GM21717 (cell line): ENCODE measurements at regions not wholly inside any gene's neighbourhood (a gene's known extent, or its start where the extent isn't known, plus 50 kb on each side); places are given as distances from the start of the nearest gene placed in this dataset.

Source experiments
- ATAC-seq: cut with Tn5 transposase; IDR thresholded peaks from one replicate; pipeline ENCODE4 v1.9.1; 2021; ENCODE audit warnings: mild to moderate bottlenecking, moderate library complexity; ENCODE audit not compliant: unreplicated experiment

DNA sequence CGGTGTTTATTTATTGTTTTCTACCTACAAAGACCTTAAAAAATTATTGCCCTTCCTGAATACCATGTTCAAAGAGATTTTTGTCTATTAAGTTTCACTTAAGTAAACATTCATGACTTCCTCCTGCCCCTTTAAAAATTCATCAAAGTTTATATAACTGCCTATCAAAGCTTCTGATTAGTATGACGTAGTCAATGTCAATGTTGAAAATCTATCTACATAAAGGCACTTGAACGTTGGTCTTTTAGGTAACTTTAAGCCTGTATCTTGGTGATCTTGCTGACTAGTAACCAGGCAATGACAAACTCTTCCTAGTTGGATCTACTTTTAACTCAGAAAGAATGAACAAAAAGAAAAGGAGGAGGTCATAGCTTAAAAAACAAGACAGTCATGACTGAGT is 97.2 kb downstream of the MAIP1 start:
- ATAC-seq: no peak

DNA sequence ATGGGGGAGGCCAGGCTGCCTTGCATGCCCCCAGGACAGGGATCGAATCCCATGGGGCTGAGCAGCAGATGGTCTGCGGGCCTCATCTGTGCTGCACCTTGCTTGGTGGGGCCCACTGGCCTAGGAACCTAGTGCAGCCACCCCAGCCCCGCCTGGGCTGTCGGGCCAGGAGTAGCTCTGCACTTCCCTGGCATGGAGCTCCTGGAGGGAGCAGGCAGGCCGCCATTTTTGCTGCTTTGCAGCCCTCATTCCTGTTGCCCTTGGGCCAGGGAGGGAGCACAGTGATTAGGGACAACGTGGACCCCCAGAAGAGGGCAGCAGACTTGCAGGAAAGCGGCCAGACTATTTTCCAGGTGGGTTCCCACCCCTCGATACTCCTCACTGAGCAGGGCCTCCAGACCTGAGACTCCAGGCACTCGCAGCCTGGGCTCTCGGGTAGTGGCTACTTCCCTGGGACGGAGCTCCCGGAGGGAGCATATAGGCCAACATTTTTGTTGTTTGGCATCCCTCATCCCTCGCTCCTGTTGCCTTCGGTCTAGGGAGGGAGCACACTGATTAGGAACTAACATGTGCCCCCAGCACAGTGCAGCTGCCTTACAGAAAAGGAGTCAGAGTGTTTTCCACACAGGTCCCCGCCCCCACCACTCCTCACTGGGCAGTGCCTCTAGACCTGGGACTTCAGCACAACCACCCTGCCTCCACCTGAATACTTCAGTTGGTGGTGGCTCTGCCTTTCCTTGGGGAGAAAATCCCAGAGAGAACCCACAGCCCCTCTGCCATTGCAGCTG is 99.5 kb downstream of the MAIP1 start:
- no peak for ATAC-seq

DNA sequence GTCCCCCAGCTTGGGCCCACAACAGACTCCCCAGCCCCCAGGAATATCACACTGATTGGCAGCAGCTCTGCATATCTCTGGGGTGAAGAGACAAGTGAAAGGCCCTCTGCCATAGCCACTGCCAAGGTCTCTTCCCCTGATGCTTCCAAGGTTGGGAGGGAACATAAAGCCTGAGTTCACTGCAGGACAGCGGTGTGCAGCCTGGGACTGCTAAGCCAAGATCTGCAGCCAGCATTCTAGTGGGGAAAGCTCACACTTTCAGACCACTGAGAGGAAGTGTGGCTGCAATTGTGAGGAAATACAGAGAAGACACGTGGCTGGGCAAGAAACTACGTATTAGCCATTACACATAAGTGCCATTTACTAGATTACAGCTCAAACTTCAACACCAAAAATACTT is 100.7 kb downstream of the MAIP1 start:
- ATAC-seq: no peak

DNA sequence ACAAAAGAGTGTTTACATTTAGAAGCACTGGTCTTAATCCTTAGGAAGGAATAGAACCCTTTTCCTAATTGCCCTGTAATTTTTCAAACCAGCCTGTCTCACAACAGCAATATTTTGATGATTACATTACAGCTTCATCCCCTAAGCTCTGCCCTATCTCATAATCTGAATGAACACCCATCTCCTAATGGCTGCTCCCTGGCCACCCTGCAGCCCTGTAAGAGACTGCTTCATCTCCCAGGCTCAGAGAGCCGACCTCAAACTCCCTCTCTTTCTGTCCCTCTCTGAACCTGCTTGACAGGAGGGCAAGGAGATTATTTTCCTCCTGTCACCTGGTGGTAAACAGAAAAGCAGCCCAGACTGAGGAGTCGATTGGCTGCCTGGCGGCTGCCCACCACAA is 107.8 kb downstream of the MAIP1 start:
- ATAC-seq: no peak

DNA sequence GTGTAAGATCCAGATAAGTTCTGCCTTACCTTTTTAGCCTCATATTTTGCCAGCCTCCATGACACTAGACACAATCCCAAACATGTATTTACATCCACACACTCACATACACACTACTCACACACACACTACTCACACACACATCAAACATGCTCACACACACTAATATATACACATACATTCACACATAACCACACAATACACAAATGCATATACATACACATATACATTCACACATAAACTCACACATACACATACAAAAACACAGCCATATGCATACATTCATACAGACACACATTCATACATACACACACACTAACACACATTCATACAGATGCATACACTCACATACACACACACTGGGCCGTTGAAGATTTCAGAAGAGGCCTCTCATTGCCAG is 109.5 kb downstream of the MAIP1 start:
- no peak for ATAC-seq

GRCh38 chr2:200065477-200065876 is 110.1 kb downstream of the MAIP1 start:
- no peak for ATAC-seq

- ATAC-seq: no peak
These were observed 111.0 kb downstream of the MAIP1 start for GRCh38 chr2:200066417-200066816.

GRCh38 chr2:200068642-200069041 is 113.3 kb downstream of the MAIP1 start:
- no peak for ATAC-seq

DNA sequence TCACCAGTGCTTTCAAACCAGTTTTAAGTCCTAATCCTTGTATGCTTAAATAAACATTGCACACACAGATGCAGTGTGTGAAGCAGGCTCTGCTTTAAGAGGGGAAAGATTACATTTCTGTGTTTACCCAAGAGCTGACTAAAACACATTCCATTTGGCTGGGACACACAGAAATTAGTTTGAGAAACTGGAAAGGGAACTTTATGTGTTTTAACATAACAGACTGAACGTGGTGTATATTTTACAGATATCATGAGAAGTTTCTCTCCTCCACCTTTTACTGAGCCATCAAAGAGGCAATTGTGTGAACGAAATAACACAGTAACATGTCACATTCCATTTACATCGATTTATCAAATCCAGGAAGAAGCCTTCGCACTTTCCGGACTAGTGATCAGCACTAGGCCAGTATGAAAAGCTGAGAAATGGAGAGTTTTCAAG is 121.8 kb downstream of the MAIP1 start:
- ATAC-seq: no peak

DNA sequence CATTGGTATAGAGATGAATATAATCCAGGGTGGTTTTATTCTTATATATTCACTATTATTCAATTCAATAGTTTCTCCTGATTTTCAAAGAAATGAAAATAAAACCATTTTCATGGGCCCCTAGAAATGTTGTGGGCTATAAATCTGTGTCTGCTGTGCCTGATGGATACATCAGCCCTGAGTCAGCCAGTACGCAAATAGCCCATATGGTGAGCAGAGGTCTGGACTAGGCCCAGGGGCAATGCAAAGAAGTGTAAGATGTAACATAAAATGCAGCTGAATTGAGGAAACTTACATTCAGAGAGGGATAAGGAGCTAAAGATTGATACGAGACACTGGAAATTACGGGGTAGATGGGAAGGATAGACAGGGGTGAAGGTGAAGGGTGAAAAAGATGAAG is 122.5 kb downstream of the MAIP1 start:
- no peak for ATAC-seq

DNA sequence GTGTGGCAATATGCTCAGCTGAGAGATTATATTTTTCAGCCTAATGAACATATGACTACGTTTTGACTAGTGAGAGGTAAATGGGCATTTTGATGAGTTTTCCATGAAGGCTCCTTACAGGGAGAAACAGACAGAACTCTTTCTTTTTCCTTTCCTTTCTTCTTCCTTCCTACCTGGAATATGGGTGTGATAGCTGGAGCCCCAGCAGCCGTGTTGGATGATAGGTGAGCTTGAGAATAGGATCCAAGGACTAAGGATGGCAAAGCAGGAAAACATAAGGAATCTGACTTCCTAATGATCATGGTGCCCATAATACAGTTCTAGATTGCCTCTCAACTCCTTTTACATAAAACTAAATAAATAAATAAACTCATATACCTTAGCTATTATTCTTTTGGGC is 124.0 kb downstream of the MAIP1 start:
- ATAC-seq: no peak

GRCh38 chr2:200081236-200081635 is 125.9 kb downstream of the MAIP1 start:
- no peak for ATAC-seq

GRCh38 chr2:200081811-200082210 is 126.4 kb downstream of the MAIP1 start:
- no peak for ATAC-seq

- no peak for ATAC-seq
These were observed 128.7 kb downstream of the MAIP1 start for GRCh38 chr2:200084036-200084435.

DNA sequence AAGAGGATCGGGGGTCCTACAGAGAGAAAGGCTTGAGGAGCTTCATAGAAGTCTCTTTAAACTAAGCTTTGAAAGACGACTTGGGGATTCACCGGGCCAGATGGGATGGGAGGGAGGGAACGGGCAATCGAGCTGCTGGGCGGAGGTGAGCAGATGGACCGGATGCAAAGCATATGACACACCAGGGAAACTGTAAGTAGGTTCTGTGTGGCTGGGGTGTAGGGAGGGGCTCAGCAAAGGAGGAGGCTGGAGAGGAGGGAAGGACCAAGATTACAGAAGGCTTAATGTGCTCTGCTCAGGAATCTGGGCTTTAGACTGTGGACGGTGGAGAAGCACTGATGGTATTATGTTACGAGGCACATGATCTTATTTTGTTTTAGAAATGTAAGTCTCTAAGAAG is 131.5 kb downstream of the MAIP1 start:
- ATAC-seq: no peak

DNA sequence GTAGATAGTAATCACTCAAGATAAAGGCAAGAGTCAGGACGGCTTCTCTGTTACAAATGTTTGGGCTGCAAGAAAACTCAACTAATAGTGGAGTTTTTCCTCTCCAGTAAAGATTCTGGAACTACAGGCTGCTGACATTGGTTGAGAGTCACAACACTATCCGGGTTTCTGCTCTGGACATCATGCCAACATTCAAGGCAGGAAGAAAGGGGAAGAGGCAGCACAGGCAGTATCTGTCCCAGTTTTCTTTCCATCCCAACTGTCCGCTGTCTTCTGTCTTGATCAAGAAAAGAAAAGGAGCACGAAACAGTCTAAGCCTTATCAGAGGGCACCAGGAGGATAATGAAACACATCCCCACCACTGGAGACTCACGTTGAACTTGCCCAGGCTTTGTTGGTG is 132.1 kb downstream of the MAIP1 start:
- ATAC-seq: no peak

GRCh38 chr2:200089040-200089755 is 133.8 kb downstream of the MAIP1 start:
- no peak for ATAC-seq

- no peak for ATAC-seq
These were observed 134.4 kb downstream of the MAIP1 start for GRCh38 chr2:200089756-200090109.

DNA sequence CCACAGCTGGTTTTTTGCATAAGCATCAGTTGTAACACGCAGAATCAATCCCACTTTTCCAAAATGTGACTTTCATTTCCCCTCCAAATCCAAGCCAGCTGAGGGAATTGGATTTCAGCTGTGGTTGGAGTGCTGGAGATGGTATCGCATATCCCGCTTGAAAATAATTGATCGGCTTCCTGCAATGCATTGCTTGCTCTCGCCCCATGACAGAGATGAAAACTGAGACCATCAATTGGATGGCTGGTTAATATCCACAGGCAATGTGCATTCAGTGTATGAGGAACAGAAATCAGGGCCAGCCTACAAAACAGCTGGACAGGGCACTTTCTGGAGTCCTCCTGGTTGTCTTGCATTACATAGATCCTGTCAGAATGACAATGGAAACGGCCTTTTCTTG is 135.3 kb downstream of the MAIP1 start:
- no peak for ATAC-seq

- no peak for ATAC-seq
These were observed 135.7 kb downstream of the MAIP1 start for GRCh38 chr2:200091126-200091525.

DNA sequence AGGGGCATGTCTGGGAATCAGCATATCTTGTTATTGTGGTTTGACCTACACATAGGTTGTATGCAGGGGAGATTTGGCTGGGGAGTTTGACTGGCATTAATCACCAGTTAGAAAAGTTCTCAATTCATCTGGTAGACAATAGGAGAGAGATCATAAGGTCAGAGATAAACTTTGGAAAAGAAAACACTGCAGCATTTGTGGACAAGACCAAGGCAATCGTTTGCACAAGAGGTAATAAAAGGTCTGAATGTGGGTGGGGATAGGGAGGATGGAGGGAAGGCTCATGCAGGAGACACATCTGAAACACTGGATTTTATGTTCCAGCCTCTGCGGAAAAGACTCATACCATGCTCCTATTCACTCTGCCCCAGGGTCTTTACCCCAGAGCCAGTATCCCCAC is 136.9 kb downstream of the MAIP1 start:
- ATAC-seq: no peak

DNA sequence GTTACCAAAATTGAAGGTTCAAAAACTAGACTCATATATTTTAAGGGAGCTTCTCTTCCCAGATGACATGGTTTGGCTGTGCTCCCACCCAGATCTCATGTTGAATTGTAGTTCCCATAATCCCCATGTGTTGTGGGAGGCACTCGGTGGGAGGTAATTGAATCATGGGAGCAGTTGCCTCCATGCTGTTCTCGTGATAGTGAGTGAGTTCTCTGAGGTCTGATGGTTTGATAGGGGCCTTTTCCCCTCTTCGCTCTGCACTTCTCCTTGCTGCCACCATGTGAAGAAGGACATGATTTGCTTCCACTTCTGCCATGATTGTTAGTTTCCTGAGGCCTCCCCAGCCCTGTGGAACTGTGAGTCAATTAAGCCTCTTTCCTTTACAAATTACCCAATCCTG is 140.1 kb downstream of the MAIP1 start:
- ATAC-seq: no peak

- ATAC-seq: no peak
These were observed 143.9 kb downstream of the MAIP1 start for GRCh38 chr2:200099256-200099655.
